K562 (cell line): ENCODE measurements at regions not wholly inside any gene's neighbourhood (a gene's known extent, or its start where the extent isn't known, plus 50 kb on each side); places are given as distances from the start of the nearest gene placed in this dataset.

Experiments used
- CBX8 ChIP-seq: fragments of 200-600 bp; sonication (generic); IDR thresholded peaks from 2 replicates; pipeline ENCODE4 v1.6.1; 2012; ENCODE audit warnings: borderline replicate concordance, mixed run types, low read depth, mild to moderate bottlenecking, moderate library complexity, mixed read lengths, low read length, control low read depth, inconsistent platforms; ENCODE audit not compliant: poor library complexity, severe bottlenecking; ENCODE audit errors: extremely low read depth
- EGR1 ChIP-seq: fragments of 450-650 bp; conservative IDR thresholded peaks from 2 replicates; pipeline ENCODE4 v1.6.1; 2017; ENCODE audit warnings: mild to moderate bottlenecking
- EZH2 ChIP-seq: IDR thresholded peaks from 2 replicates; pipeline ENCODE4 v1.6.1; 2012; ENCODE audit warnings: low read depth, mild to moderate bottlenecking, inconsistent platforms, low read length, borderline replicate concordance
- FOXP1 ChIP-seq: sonication (generic); formaldehyde crosslinking; IDR thresholded peaks from 2 replicates; pipeline ENCODE4 v1.8.0; 2022; ENCODE audit warnings: mild to moderate bottlenecking, missing genetic modification reagents
- KHSRP ChIP-seq: fragments of 450-650 bp; IDR thresholded peaks from 2 replicates; pipeline ENCODE4 v1.6.1; 2017
- ZNF224 ChIP-seq: sonication (generic); formaldehyde crosslinking; IDR thresholded peaks from 2 replicates; pipeline ENCODE4 v1.8.0; 2022; ENCODE audit warnings: mild to moderate bottlenecking, missing genetic modification reagents
- ZNF584 ChIP-seq: fragments of 200-800 bp; sonication (Bioruptor generic); IDR thresholded peaks from 2 replicates; pipeline ENCODE4 v1.6.1; 2016; ENCODE audit warnings: low read depth, mild to moderate bottlenecking, missing genetic modification characterization, missing compliant biosample characterization
- TF ChIP-seq, protein P1 (sequence below): sonication (generic); formaldehyde crosslinking; IDR thresholded peaks from 2 replicates; pipeline ENCODE4 v1.8.0; 2023; ENCODE audit warnings: missing genetic modification reagents, mild to moderate bottlenecking, borderline replicate concordance

DNA sequence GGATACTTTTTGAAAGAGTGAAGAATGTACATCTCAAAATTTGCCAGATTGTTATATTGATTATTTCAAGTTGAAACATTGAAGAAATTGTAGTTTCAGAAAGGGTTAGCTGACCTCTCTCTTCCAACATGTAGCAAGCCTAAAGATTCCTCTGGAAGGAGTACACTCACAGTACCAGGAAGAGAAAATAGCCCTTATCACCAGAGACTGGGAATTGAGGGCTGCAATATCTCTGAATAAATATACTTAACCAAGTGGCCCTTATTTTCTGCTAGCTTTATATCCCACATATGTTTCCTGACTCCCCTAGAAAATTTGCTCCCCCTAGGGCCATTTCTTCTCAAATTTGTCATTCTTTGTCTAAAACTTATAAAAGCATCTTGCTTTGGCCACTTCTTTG, 332.2 kb downstream of the GASK1B start (continued):
- TF ChIP-seq, protein P1, sequence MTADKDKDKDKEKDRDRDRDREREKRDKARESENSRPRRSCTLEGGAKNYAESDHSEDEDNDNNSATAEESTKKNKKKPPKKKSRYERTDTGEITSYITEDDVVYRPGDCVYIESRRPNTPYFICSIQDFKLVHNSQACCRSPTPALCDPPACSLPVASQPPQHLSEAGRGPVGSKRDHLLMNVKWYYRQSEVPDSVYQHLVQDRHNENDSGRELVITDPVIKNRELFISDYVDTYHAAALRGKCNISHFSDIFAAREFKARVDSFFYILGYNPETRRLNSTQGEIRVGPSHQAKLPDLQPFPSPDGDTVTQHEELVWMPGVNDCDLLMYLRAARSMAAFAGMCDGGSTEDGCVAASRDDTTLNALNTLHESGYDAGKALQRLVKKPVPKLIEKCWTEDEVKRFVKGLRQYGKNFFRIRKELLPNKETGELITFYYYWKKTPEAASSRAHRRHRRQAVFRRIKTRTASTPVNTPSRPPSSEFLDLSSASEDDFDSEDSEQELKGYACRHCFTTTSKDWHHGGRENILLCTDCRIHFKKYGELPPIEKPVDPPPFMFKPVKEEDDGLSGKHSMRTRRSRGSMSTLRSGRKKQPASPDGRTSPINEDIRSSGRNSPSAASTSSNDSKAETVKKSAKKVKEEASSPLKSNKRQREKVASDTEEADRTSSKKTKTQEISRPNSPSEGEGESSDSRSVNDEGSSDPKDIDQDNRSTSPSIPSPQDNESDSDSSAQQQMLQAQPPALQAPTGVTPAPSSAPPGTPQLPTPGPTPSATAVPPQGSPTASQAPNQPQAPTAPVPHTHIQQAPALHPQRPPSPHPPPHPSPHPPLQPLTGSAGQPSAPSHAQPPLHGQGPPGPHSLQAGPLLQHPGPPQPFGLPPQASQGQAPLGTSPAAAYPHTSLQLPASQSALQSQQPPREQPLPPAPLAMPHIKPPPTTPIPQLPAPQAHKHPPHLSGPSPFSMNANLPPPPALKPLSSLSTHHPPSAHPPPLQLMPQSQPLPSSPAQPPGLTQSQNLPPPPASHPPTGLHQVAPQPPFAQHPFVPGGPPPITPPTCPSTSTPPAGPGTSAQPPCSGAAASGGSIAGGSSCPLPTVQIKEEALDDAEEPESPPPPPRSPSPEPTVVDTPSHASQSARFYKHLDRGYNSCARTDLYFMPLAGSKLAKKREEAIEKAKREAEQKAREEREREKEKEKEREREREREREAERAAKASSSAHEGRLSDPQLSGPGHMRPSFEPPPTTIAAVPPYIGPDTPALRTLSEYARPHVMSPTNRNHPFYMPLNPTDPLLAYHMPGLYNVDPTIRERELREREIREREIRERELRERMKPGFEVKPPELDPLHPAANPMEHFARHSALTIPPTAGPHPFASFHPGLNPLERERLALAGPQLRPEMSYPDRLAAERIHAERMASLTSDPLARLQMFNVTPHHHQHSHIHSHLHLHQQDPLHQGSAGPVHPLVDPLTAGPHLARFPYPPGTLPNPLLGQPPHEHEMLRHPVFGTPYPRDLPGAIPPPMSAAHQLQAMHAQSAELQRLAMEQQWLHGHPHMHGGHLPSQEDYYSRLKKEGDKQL (CRISPR knock-in tag) = no peak
- TF ChIP-seq KHSRP = no peak
- no peak for TF ChIP-seq EGR1
- no peak for TF ChIP-seq CBX8
- no peak for TF ChIP-seq FOXP1 (CRISPR knock-in tag)
- TF ChIP-seq ZNF584 (CRISPR knock-in tag) = no peak
- no peak for TF ChIP-seq EZH2
- no peak for TF ChIP-seq ZNF224 (CRISPR knock-in tag)
